ENCODE measurements at regions not wholly inside any gene's neighbourhood (a gene's known extent, or its start where the extent isn't known, plus 50 kb on each side); places are given as distances from the start of the nearest gene placed in this dataset.

DNA sequence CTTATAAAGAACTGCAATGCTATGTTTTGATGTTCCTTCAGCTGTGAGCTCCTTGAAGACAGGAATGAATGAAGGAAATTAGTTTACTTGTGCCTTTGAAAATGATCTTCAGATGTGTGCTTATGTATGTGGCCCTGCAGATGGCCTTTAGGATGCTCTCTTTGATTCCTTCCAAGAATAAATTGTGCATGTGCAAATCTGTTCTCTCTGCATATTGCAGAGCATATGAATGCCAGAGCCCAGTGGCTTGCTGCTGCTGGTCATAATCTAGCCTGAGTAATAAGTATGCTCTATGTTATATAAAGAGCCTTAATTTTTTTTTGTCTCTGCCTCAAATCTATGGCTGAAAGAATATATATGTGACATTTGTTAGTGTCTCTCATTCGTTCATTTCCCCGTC is 341.9 kb upstream of the NOVA1 start:
- H2AFZ ChIP-seq (replicated peaks; ENCODE audit: low read length, poor library complexity) = no peak overlapping the region
- no peaks in the 10 kb centered on the region for H3K36me3 ChIP-seq (ENCODE audit: control insufficient read depth, insufficient read depth, low read length)
- no peak overlapping the region for H3K23ac ChIP-seq (ENCODE audit: low read depth, low read length)
- no peaks in the 10 kb centered on the region for H3K27me3 ChIP-seq (ENCODE audit: control insufficient read depth, insufficient read depth, low read length)
- H4K8ac ChIP-seq (ENCODE audit: low read depth in 2 of 2, low read length in 2 of 2) = no peak overlapping the region
- H2BK20ac ChIP-seq (ENCODE audit: low read depth, low read length) = no peak overlapping the region
- ChIA-PET POLR2A (ENCODE audit: unreplicated experiment) (no interaction called here), CTCF (no interaction called here)
- WGBS, 2 experiments (ENCODE audit: extremely low coverage in 2 of 2, insufficient read length in 1 of 2) = no CpG with 5 or more reads among the region's 2 CpGs
- no peak overlapping the region for H3K4me3 ChIP-seq (ENCODE audit: insufficient read depth, low read depth, low read length)
- no peaks in the 10 kb centered on the region for H3K9me3 ChIP-seq (ENCODE audit: control insufficient read depth, insufficient read depth, low read length)
- H4K20me1 ChIP-seq (ENCODE audit: insufficient read depth, low read length) = no peaks in the 10 kb centered on the region
- no peak overlapping the region for H4K91ac ChIP-seq (ENCODE audit: insufficient read depth, low read depth, low read length)
- no peak overlapping the region for H2AK5ac ChIP-seq (ENCODE audit: low read depth, low read length)
- H3K79me1 ChIP-seq (ENCODE audit: low read depth in 1 of 2, low read length in 2 of 2) = no peaks in the 10 kb centered on the region
- H4K5ac ChIP-seq (ENCODE audit: low read depth, low read length) = no peak overlapping the region
- no peak for TF ChIP-seq MAZ (IDR thresholded peaks at IDR 0.05; ENCODE audit: borderline replicate concordance, low read depth, low read length)
- ATAC-seq (ENCODE audit: low read depth) (no peak), DNase-seq (no peak)
- H3K4me2 ChIP-seq (ENCODE audit: low read depth, low read length) = no peak overlapping the region
- H3K9ac ChIP-seq (ENCODE audit: low read depth, low read length) = no peak overlapping the region
- H3K4ac ChIP-seq (ENCODE audit: low read depth, low read length) = no peak overlapping the region
- no peak overlapping the region for H3K18ac ChIP-seq (ENCODE audit: low read depth, low read length)
- H3K4me1 ChIP-seq (ENCODE audit: control insufficient read depth, insufficient read depth, low read length) = no peaks in the 10 kb centered on the region
- H3K14ac ChIP-seq (replicated peaks; ENCODE audit: low read depth, low read length) = no peak overlapping the region
- no TSS peak for BruUV-seq (replicated peaks)
- H3K27ac ChIP-seq (ENCODE audit: insufficient read depth, low read length) = no peak overlapping the region
- H2BK120ac ChIP-seq (ENCODE audit: low read depth, low read length) = no peak overlapping the region
- in situ Hi-C loops (cut with MboI; ENCODE audit: low sequenced_read_pairs) = no loop called here
- H2AK9ac ChIP-seq (replicated peaks; ENCODE audit: low read depth, low read length, poor library complexity) = no peak overlapping the region
- no peak overlapping the region for H2BK15ac ChIP-seq (ENCODE audit: low read depth, low read length)
- intact Hi-C loops (cut with micrococcal nuclease) = no loop called here
- no peak overlapping the region for H2BK5ac ChIP-seq (ENCODE audit: low read depth, low read length, poor library complexity, severe bottlenecking)
- dilution Hi-C loops (cut with HindIII; ENCODE audit: low sequenced_read_pairs, unreplicated experiment) = no loop called here
- no peak overlapping the region for H3K56ac ChIP-seq (ENCODE audit: extremely low read depth, insufficient read depth, low read length)
- no peaks in the 10 kb centered on the region for H3K9me1 ChIP-seq (ENCODE audit: insufficient read depth, low read length)

Data from IMR-90 (cell line).